GM11168 (cell line): ENCODE measurements at regions not wholly inside any gene's neighbourhood (a gene's known extent, or its start where the extent isn't known, plus 50 kb on each side); places are given as distances from the start of the nearest gene placed in this dataset.

Experiments used
- in situ Hi-C: fragments of 300-500 bp; cut with MboI; formaldehyde crosslinking; loops from one replicate; pipeline ENCODE4 v1.12.0; 2022; ENCODE audit warnings: low sequenced_read_pairs; ENCODE audit not compliant: unreplicated experiment

- in situ Hi-C loops = no loop called here
Observed at GRCh38 chr18:11247381-11247970, 98.1 kb upstream of the PIEZO2 start.

DNA sequence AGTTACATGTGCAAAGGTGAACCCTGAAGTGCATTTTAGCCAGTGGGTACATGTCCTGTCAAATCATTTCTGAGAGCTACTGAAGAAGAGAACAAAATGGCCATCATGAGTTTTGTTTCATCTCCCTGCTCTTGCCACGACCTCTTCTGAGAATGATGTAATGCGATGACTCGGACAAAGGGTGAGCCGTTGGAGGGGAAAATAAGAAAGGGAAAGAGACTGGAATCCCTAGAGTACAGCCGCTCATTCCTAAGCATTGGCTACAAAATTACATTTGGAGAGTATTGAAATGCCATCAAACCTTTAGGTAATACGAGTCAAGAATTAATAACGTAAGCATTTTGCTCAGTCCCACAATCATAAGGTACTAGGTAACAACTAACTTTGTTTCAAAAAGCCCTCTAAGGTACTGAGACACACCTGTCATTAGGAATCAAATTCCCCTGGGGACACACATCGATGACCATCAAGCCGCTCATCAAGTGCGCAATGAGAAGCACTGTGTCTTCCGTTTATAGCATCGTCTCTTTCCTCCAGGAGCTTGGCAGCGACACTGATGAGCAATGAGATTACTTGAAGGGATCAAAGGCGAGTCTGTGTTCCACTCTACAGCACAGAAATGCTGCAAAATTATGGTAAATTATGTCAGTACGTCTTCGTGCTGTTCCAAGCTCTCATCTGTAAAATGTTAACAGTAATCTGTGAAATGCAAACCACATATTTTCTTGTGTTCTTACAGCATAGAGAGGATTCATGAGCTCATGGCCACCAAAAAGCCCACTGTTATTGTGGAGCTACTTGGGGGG is 97.3 kb upstream of the PIEZO2 start:
- in situ Hi-C loops = no loop called here

GRCh38 chr18:11245879-11246278 is 96.5 kb upstream of the PIEZO2 start:
- in situ Hi-C loops = no loop called here

GRCh38 chr18:11237484-11237883 is 88.1 kb upstream of the PIEZO2 start:
- in situ Hi-C loops = no loop called here

DNA sequence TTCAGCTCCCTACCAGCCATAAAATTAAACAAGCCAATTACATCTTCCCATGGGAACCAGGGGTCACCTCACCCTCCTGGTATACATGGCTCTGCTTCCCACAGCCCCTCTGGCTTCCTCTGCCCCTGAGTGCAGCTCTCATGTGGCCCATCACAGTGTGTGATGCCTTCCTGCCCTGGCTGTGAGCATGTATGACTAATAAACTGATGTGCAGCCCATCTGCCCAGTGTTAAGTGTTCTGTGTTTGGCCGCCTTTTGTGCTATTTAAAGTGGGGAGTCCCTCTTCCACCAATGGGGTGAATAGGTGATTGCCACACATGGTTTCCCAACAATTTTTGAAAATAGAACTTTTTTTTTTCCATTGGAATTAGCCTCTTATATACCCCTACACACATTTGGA is 87.7 kb upstream of the PIEZO2 start:
- in situ Hi-C loops = no loop called here

- in situ Hi-C loops = no loop called here
Observed at GRCh38 chr18:11224153-11224552, 74.8 kb upstream of the PIEZO2 start.

DNA sequence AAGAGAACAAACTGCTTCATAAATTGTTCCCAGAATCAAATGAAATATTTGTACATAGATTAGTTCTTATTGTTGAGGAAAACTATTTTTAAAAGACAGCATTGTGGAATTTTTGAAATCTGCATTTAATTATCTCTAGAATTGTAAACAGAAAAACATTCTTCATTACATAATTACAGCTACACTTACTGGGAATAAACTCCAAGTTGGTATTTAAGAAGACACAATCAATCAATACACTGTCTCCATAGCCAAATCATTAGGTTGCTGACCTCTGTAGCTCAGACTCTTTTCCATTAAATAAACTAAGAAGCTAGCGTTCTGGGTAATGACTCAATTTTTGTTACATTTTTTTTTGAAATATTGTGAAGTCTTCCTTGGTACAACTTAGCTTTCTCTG is 70.2 kb upstream of the PIEZO2 start:
- in situ Hi-C loops = no loop called here

- in situ Hi-C loops = no loop called here
Observed at GRCh38 chr18:11215216-11215615, 65.8 kb upstream of the PIEZO2 start.

DNA sequence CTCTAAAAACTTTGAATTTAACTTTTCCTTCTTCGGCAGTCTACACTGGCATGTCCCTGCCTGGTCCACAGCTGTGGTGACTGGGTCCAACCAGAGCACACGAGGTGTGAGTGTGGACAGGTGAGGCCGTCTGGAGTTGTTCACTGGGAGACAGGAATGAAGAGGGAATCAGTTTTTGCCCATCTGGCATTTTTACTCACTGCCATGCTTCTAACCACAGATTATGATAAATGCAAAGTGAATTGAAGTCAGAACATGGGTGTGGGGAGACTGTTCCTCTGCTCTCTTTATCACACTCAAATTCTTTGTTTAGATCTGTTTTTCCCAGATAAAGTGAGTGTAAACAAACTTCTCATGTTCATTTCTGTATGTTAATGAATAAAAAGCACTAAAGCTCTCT is 54.7 kb upstream of the PIEZO2 start:
- in situ Hi-C loops = no loop called here

DNA sequence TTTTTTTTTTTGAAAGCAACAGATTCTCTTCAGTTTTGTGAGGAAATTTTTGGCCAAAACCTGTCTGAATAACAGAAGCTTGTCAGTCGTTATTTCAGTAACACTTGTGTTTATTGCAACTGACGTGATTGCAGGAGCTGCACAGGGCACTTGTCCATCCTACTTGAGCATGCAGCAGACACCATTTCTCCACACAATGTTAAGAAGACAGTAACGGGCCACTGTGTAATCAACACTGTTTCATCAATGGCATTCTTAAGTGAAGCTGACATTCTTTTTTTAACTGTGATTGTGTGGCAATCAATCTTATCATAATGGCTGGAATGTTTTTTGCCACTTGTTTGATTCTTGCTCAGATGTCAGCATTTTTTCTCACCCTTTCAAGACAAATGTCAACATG is 50.1 kb upstream of the PIEZO2 start:
- in situ Hi-C loops = no loop called here
